Activated CD4-positive, alpha-beta memory T cell treated with anti-CD3 and anti-CD28 coated beads, Interleukin-2, amount 10 ng/mL, durations not matched to agents 7 days and 5 days (primary cell): ENCODE measurements at regions not wholly inside any gene's neighbourhood (a gene's known extent, or its start where the extent isn't known, plus 50 kb on each side); places are given as distances from the start of the nearest gene placed in this dataset.
A peak's percentile ranks its signal among the peaks of the same experiment; 100 is the strongest.
"Not testable (repeated sequence)": the region's sequence is repeated elsewhere in the genome, so short reads cannot be mapped to it uniquely, and the experiment has no call there.

ENCODE experiments used
- CTCF ChIA-PET: fragments of 350-600 bp; sonication (Branson Sonifier 250); formaldehyde crosslinking; loops from one replicate; lab custom pipeline; 2021; ENCODE audit warnings: antibody characterized with exemption, inconsistent platforms; lab: Charles Lee
- POLR2A ChIA-PET: fragments of 350-600 bp; sonication (Branson Sonifier 250); formaldehyde crosslinking; loops from one replicate; lab custom pipeline; 2021; ENCODE audit warnings: antibody characterized with exemption; lab: Charles Lee
- DNase-seq: peaks from one replicate; pipeline ENCODE4 v3.0.0-alpha.2; 2020
- H3K27ac Mint-ChIP-seq: one replicate; pipeline ENCODE4 v1.8.0; 2021; ENCODE audit warnings: mild to moderate bottlenecking, mixed read lengths
- H3K27me3 Mint-ChIP-seq: one replicate; pipeline ENCODE4 v1.8.0; 2021; ENCODE audit warnings: mixed read lengths
- H3K36me3 Mint-ChIP-seq: one replicate; pipeline ENCODE4 v1.8.0; 2021; ENCODE audit warnings: low read depth, mixed read lengths
- H3K4me1 Mint-ChIP-seq: one replicate; pipeline ENCODE4 v1.8.0; 2021; ENCODE audit warnings: mixed read lengths
- H3K4me3 Mint-ChIP-seq: one replicate; pipeline ENCODE4 v1.8.0; 2021; ENCODE audit warnings: mild to moderate bottlenecking, mixed read lengths
- H3K9me3 Mint-ChIP-seq: one replicate; pipeline ENCODE4 v1.8.0; 2021; ENCODE audit warnings: mixed read lengths

- no peaks in the 10 kb centered on the region for H3K27me3 Mint-ChIP-seq
- POLR2A ChIA-PET = no interaction called here
These were observed 126.0 kb upstream of the PZP start for GRCh38 chr12:9334041-9334692.

GRCh38 chr12:9333161-9333560 is 125.0 kb upstream of the PZP start:
- CTCF ChIA-PET = interaction anchor here (1.5 to 4.7 kb wide), 3 partner anchors 8 to 410 kb away, joined by 3 to 35 read pairs (median 10); no protein-coding TSS in a partner anchor
- H3K36me3 Mint-ChIP-seq = peaks cover 2% of the 10 kb centered on the region
- POLR2A ChIA-PET = interaction anchor here (0.9 kb wide), 1 partner anchor 14 kb away, joined by 3 read pairs; no protein-coding TSS in a partner anchor

More at GRCh38 chr12:9334041-9334692, 126.0 kb upstream of the PZP start:
- H3K36me3 Mint-ChIP-seq = peaks cover 2% of the 10 kb centered on the region
- peaks cover 7% of the 10 kb centered on the region for H3K4me1 Mint-ChIP-seq
- no peak overlapping the region for H3K27ac Mint-ChIP-seq
- H3K4me3 Mint-ChIP-seq = no peak overlapping the region
- H3K9me3 Mint-ChIP-seq = peaks cover 10% of the 10 kb centered on the region
- DNase-seq = no peak
- CTCF ChIA-PET = no interaction called here

GRCh38 chr12:9332564-9332963 is 124.4 kb upstream of the PZP start:
- CTCF ChIA-PET = interaction anchor here (0.6 to 4.7 kb wide), 9 partner anchors 9 to 416 kb away, joined by 3 to 35 read pairs (median 3); no protein-coding TSS in a partner anchor
- POLR2A ChIA-PET = interaction anchor here (0.5 to 0.9 kb wide), 2 partner anchors 14 to 328 kb away, joined by 3 read pairs; no protein-coding TSS in a partner anchor
- H3K4me3 Mint-ChIP-seq = no peak overlapping the region
- peaks cover 9% of the 10 kb centered on the region for H3K9me3 Mint-ChIP-seq
- H3K4me1 Mint-ChIP-seq = peaks cover 8% of the 10 kb centered on the region
- H3K27me3 Mint-ChIP-seq = no peaks in the 10 kb centered on the region
- H3K27ac Mint-ChIP-seq = no peak overlapping the region
- DNase-seq = no peak
- H3K36me3 Mint-ChIP-seq = peaks cover 2% of the 10 kb centered on the region

More at GRCh38 chr12:9333161-9333560, 125.0 kb upstream of the PZP start:
- Mint-ChIP-seq H3K4me3 (no peak overlapping the region), H3K9me3 (peaks cover 10% of the 10 kb centered on the region), H3K4me1 (peaks cover 7% of the 10 kb centered on the region), H3K27me3 (no peaks in the 10 kb centered on the region), H3K27ac (no peak overlapping the region)
- no peak for DNase-seq

- Mint-ChIP-seq H3K27me3 (no peaks in the 10 kb centered on the region), H3K4me1 (peaks cover 14% of the 10 kb centered on the region), H3K27ac (no peak overlapping the region), H3K9me3 (peaks cover 2% of the 10 kb centered on the region), H3K36me3 (peaks cover 2% of the 10 kb centered on the region), H3K4me3 (no peak overlapping the region)
- DNase-seq = peak; percentile 73
- ChIA-PET CTCF (interaction anchor here (0.6 to 4.7 kb wide), 20 partner anchors 10 to 419 kb away, joined by 3 to 35 read pairs (median 4); no protein-coding TSS in a partner anchor), POLR2A (interaction anchor here (1.0 kb wide), 1 partner anchor 343 kb away, joined by 3 read pairs; no protein-coding TSS in a partner anchor)
These were observed 123.0 kb upstream of the PZP start for GRCh38 chr12:9331218-9331626.

GRCh38 chr12:9329019-9329418 is 120.8 kb upstream of the PZP start:
- Mint-ChIP-seq H3K36me3 (peaks cover 2% of the 10 kb centered on the region), H3K27ac (no peak overlapping the region), H3K27me3 (no peaks in the 10 kb centered on the region), H3K9me3 (no peaks in the 10 kb centered on the region), H3K4me1 (peaks cover 14% of the 10 kb centered on the region), H3K4me3 (no peak overlapping the region)
- ChIA-PET CTCF (interaction anchor here (4.7 kb wide), 1 partner anchor 12 kb away, joined by 35 read pairs; no protein-coding TSS in a partner anchor), POLR2A (no interaction called here)
- DNase-seq = no peak

GRCh38 chr12:9328065-9328464 is 119.9 kb upstream of the PZP start:
- H3K27ac Mint-ChIP-seq = no peak overlapping the region
- no peak overlapping the region for H3K4me3 Mint-ChIP-seq
- no peak for DNase-seq
- ChIA-PET POLR2A (no interaction called here), CTCF (interaction anchor here (0.9 kb wide), 1 partner anchor 37 kb away, joined by 3 read pairs; no protein-coding TSS in a partner anchor)
- H3K9me3 Mint-ChIP-seq = no peaks in the 10 kb centered on the region
- H3K27me3 Mint-ChIP-seq = no peaks in the 10 kb centered on the region
- H3K36me3 Mint-ChIP-seq = peaks cover 2% of the 10 kb centered on the region
- H3K4me1 Mint-ChIP-seq = peaks cover 14% of the 10 kb centered on the region

- no peak for DNase-seq
- ChIA-PET POLR2A (no interaction called here), CTCF (no interaction called here)
- no peaks in the 10 kb centered on the region for H3K9me3 Mint-ChIP-seq
- no peak overlapping the region for H3K27ac Mint-ChIP-seq
- no peak overlapping the region for H3K4me3 Mint-ChIP-seq
- H3K36me3 Mint-ChIP-seq = peaks cover 2% of the 10 kb centered on the region
- H3K4me1 Mint-ChIP-seq = peaks cover 14% of the 10 kb centered on the region
- H3K27me3 Mint-ChIP-seq = no peaks in the 10 kb centered on the region
These were observed 119.1 kb upstream of the PZP start for GRCh38 chr12:9327320-9327719.

- POLR2A ChIA-PET, H3K36me3 Mint-ChIP-seq, DNase-seq, H3K27me3 Mint-ChIP-seq, H3K27ac Mint-ChIP-seq, H3K4me3 Mint-ChIP-seq, H3K9me3 Mint-ChIP-seq: not testable (repeated sequence)
- peaks cover 11% of the 10 kb centered on the region for H3K4me1 Mint-ChIP-seq
- CTCF ChIA-PET = interaction anchor here (1.2 kb wide), 1 partner anchor 38 kb away, joined by 3 read pairs; no protein-coding TSS in a partner anchor
These were observed 118.7 kb upstream of the PZP start for GRCh38 chr12:9326849-9327248.

GRCh38 chr12:9326085-9326484 is 117.9 kb upstream of the PZP start:
- H3K4me3 Mint-ChIP-seq = no peak overlapping the region
- CTCF ChIA-PET = interaction anchor here (1.2 kb wide), 1 partner anchor 39 kb away, joined by 3 read pairs; no protein-coding TSS in a partner anchor
- POLR2A ChIA-PET = no interaction called here
- H3K27ac Mint-ChIP-seq = no peak overlapping the region
- peaks cover 7% of the 10 kb centered on the region for H3K4me1 Mint-ChIP-seq
- H3K27me3 Mint-ChIP-seq = no peaks in the 10 kb centered on the region
- H3K36me3 Mint-ChIP-seq = no peaks in the 10 kb centered on the region
- H3K9me3 Mint-ChIP-seq = no peaks in the 10 kb centered on the region
- no peak for DNase-seq

GRCh38 chr12:9325471-9325870 is 117.3 kb upstream of the PZP start:
- H3K27me3 Mint-ChIP-seq = no peaks in the 10 kb centered on the region
- H3K27ac Mint-ChIP-seq = no peak overlapping the region
- H3K36me3 Mint-ChIP-seq = no peaks in the 10 kb centered on the region
- CTCF ChIA-PET = interaction anchor here (1.2 kb wide), 1 partner anchor 40 kb away, joined by 3 read pairs; no protein-coding TSS in a partner anchor
- POLR2A ChIA-PET = no interaction called here
- H3K4me3 Mint-ChIP-seq = no peak overlapping the region
- no peaks in the 10 kb centered on the region for H3K9me3 Mint-ChIP-seq
- DNase-seq = no peak
- H3K4me1 Mint-ChIP-seq = peaks cover 6% of the 10 kb centered on the region

- no peak overlapping the region for H3K27ac Mint-ChIP-seq
- no peaks in the 10 kb centered on the region for H3K9me3 Mint-ChIP-seq
- H3K36me3 Mint-ChIP-seq = no peaks in the 10 kb centered on the region
- H3K4me1 Mint-ChIP-seq = peaks cover 6% of the 10 kb centered on the region
- ChIA-PET CTCF (no interaction called here), POLR2A (no interaction called here)
- H3K4me3 Mint-ChIP-seq = no peak overlapping the region
- no peak for DNase-seq
- no peaks in the 10 kb centered on the region for H3K27me3 Mint-ChIP-seq
These were observed 116.6 kb upstream of the PZP start for GRCh38 chr12:9324782-9325181.

GRCh38 chr12:9323144-9323681 is 115.0 kb upstream of the PZP start:
- no peak for DNase-seq
- Mint-ChIP-seq H3K4me1 (peaks cover 6% of the 10 kb centered on the region), H3K27ac (no peak overlapping the region), H3K27me3 (no peaks in the 10 kb centered on the region), H3K4me3 (no peak overlapping the region), H3K36me3 (no peaks in the 10 kb centered on the region), H3K9me3 (no peaks in the 10 kb centered on the region)
- ChIA-PET CTCF (no interaction called here), POLR2A (no interaction called here)

GRCh38 chr12:9319842-9320173 is 111.6 kb upstream of the PZP start:
- CTCF ChIA-PET = no interaction called here

More at GRCh38 chr12:9319842-9320173, 111.6 kb upstream of the PZP start:
- Mint-ChIP-seq H3K36me3 (no peaks in the 10 kb centered on the region), H3K4me3 (no peak overlapping the region), H3K4me1 (no peaks in the 10 kb centered on the region), H3K9me3 (no peaks in the 10 kb centered on the region), H3K27ac (no peak overlapping the region), H3K27me3 (no peaks in the 10 kb centered on the region)
- no peak for DNase-seq
- POLR2A ChIA-PET = no interaction called here
